Dedifferentiated amniotic fluid mesenchymal stem cell (primary cell): ENCODE measurements at regions not wholly inside any gene's neighbourhood (a gene's known extent, or its start where the extent isn't known, plus 50 kb on each side); places are given as distances from the start of the nearest gene placed in this dataset.
A peak's percentile ranks its signal among the peaks of the same experiment; 100 is the strongest.

Source experiments
- DNase-seq: peaks from one replicate; pipeline ENCODE4 v3.0.0-alpha.2; 2016; ENCODE audit errors: extremely low spot score

DNA sequence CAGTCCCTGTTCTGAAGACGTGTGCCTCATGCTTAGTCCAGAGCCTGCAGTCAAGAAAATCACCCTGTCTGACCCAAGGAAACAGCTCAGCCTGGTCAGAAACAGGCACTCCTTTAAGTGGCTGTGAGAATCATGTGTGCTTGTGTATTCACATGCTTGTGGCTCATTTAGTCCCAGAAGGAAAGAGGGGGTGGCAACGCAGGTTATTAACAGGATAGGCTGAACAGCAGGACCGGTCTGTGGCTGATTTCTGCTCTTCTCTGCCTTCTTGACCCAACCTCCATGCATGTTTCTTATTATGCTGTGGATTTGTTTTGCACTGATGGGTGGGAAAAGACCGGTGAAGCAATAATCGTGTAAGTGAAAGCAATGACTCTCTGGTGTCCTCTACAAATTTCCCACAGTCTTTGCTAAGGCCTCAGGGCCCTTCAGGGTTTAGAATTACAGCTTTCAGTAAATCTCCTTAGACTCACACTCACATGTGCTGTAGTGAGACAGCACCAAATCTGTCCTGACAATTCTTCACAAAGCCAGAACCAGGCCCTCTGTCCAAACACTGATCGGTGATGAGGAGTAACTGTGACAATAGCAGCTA lies 288.1 kb downstream of the ETS1 start:
- DNase-seq = peak; percentile 93

- DNase-seq = no peak
Observed at GRCh38 chr11:128298271-128298670, 289.1 kb downstream of the ETS1 start.

GRCh38 chr11:128297805-128298204 lies 289.6 kb downstream of the ETS1 start:
- no peak for DNase-seq

GRCh38 chr11:128297091-128297651 lies 290.2 kb downstream of the ETS1 start:
- DNase-seq = no peak

- peak; percentile 20 for DNase-seq
Observed at GRCh38 chr11:128294671-128295050, 292.7 kb downstream of the ETS1 start.

DNA sequence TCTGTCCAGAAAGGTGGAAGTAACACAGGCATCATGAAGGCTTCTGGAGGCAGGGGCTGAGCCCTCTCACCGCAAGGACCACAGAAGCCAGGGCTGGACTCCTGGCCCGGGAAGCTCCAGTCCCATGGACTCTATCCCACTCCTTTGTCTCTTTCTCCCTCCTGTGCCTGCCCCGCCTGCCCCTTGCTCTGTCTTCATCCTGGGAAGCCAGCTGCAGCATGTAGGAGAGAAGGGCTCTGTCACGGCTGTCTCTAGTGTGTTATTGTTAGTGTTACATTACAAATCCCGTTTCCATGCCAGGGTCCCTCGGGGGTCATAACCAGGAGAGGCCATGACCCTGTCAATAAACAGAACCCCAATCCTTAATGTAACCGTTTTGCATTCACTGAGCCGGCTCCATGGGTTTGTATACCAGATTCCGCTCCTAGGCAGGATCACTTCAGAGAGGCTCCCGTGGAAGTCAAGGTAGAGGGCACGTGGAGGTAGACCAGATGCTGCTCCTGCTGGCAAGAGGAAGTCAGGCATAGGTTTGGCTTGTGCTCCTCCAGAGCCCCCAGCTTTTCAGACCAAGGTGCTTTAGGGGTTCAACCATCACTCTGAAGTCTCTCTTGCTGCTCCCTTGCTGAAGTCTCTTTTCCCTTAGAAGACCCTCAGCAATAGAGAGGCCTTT lies 293.2 kb downstream of the ETS1 start:
- DNase-seq = no peak

GRCh38 chr11:128291835-128292234 lies 295.5 kb downstream of the ETS1 start:
- no peak for DNase-seq

DNA sequence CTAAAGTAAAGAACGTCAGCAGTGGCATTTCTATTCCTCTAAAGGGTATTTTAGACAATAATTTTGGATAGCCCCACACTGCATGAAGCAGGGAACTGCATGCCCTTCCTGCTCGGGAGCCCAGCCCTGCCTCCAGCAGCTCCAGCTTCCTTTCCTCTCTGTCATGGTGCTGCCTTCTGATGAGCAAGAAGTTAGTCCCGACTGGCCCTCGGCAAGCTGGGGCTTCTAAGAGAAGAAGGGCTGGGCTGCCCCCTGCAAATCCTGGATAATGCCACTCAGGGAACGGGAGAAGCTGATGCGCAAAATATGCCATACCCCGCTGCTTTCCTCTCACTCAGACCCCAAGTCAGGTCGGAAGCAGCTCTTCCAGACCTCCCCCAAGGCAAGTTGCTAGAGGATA lies 296.4 kb downstream of the ETS1 start:
- no peak for DNase-seq

- DNase-seq = peak; percentile 75
Observed at GRCh38 chr11:128290106-128290840, 297.1 kb downstream of the ETS1 start.

GRCh38 chr11:128289048-128289447 lies 298.3 kb downstream of the ETS1 start:
- DNase-seq = no peak

GRCh38 chr11:128288368-128288767 lies 299.0 kb downstream of the ETS1 start:
- DNase-seq = no peak

GRCh38 chr11:128285321-128285720 lies 302.0 kb downstream of the ETS1 start:
- DNase-seq = no peak

GRCh38 chr11:128284634-128285033 lies 302.7 kb downstream of the ETS1 start:
- no peak for DNase-seq

DNA sequence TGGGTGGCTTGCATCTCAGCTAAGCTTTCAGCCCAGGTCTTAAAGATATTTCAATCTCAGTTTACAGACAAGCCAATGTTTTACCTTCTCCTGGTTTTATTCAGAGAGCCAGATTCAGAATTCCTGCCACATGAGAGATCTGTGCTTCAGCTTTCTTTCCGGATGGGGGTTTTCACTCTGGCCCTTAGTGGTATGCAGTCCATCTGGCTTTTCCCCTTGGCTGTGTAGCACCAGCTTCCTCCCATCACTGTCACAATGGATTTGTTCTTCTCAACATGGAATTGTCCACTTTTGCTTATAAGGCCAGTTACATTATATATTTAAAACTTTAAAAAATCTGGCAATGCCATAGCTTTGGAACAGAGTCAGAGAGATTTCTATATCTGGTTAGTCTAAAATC lies 303.9 kb downstream of the ETS1 start:
- DNase-seq = no peak

DNA sequence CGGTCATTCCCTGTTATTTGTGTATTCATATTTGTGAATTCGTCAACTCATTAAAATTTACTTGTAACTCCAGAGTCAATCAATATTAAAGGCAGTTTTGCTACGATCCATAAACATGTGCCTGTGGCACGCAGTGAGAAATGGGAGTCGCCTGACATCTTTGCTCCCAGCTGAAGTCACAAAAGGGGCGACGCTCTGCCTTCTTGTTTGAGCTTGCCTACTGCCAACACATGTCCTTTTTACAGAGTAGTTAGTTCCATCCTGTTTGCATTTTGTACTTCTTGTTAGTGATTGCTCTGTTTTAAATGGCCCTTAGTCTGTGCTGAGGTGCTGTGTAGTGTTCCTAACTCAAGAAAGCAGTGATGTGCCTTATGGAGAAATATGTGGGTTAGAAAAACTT lies 305.3 kb downstream of the ETS1 start:
- no peak for DNase-seq

DNA sequence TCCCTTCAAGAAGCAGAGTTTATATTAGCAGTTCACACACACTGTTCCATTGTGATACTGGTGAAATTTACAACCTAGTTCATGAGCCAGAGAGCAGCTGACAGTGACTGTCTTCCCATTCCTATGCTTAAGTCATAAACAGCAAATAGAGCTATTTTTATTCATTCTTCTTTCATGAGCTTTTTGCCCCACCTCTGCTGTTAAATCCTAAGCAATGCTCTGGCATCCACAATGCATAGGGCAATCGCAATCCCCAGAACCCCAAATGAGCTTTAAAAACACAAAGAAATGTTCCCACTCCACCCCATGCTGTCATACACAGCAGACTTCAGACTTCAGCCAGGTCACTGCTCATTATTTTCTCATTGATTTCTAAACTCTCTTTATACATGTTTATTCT lies 307.5 kb downstream of the ETS1 start:
- DNase-seq = peak; percentile 59

- DNase-seq = no peak
Observed at GRCh38 chr11:128273736-128274135, 313.6 kb downstream of the ETS1 start.

DNA sequence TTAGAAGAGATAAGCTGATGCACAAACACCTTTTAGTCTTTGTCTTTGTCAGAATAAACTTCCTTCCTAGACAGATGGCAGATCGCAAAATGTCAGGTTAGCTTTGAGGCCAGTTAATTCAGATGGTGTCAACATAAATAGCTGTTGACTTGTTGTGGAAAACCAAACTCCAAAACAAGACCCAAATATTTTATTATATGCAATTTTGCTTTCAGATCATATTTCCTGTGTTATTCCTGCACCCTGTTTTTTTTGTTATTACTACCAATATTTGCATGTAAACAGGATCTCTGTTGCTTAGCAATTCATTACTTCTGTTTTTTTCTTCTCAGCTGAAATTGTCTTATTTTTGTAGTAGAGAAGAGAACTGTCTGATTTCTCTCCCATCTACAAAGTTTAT lies 316.0 kb downstream of the ETS1 start:
- no peak for DNase-seq

DNA sequence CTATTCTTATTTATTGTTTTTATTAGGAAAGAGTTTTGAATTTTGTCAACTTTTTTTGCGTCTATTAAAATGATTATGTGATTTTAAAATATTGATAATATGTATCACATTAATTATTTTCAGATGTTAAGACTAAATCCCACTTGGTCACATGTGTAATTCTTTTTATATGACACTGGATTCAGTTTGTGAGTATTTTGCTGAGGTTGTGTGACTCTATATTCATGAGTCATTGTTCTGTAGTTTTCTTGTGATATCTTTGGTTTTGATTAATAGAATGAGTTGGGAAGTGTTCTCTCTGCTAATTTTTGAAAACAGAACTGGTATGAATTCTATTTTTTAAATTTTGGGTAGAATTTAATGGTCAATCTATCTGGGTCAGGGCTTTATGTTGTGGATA lies 317.9 kb downstream of the ETS1 start:
- DNase-seq = no peak

DNA sequence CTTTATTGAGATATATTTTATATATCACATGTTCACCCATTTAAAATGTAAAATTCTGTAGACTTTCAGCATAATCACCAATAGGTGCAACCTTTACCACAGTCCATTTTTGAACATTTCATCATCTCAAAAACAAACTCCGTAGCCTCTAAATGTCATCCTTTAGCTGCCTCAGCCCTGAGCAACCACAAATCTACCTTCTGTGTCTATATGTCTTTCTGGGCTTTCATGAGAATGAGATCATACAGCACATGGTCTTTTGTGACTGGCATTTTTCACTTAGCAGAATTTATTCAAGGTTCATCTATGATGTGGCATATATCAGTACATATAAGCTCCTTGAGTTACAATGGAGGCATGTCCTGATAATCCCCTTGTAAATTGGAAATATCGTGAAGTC lies 320.5 kb downstream of the ETS1 start:
- no peak for DNase-seq

DNA sequence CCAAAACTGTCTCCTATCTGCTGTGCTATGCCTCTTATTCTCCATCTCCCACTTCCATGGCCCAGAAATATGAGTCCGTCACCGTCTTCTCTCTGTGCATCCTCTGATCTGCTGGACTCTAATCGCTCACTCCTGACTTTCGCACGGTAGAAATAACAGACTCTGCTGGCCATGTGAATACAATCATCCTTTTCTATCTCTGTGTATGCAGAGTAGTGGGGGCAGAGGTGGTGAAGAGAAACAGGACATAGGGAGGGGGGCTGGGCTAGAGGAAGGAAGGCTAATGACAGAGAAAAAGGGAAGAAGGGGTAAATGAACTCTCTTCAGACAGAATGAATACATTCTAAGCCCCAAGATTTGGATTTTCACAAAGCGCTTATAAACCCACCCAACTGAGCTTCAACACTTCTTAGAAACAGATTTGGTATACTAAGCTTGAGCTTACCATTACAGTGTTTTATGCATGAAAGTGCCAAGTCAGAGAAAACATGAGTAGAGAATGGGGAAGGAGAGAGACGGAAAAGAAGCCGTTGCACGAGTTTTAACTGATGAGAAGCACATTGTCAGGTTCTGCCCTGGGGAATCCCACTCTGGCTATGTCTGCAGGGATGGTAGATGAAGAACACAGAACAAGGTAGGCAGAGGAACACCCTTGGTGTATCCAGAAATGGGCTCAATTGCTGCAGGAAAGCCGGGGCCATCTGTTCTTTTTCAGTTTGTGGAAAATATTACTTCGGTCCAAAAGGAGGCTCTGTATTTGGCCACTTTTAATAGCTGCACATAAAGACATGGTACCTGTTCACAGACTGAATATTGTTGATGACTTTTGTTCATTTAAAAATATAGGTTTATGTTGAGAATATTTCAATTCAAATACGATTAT lies 324.7 kb downstream of the ETS1 start:
- no peak for DNase-seq

DNA sequence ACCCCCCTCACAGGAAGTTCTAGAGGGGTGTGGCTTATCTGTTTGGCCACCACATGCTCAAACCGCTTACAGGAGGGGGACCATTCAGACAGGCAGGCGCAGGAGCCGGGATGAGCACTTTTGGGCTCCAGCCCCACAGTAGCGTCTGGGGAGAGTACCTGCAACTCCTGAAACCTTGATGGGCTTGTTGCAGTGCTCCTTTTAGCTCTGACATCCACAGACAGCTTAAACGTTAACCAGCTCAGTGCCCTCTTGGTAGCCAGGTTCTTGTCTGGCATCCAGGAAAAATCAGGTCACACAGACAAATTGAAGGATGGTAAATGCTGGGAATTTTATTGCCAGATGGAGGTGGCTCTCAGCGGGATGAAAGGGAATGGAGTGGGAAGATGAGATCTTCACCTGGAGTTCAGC lies 326.3 kb downstream of the ETS1 start:
- DNase-seq = no peak
